SK-N-MC (cell line): ENCODE measurements at regions not wholly inside any gene's neighbourhood (a gene's known extent, or its start where the extent isn't known, plus 50 kb on each side); places are given as distances from the start of the nearest gene placed in this dataset.

Source experiments
- EZH2 ChIP-seq: fragments of 200-600 bp; sonication (generic); IDR thresholded peaks from one replicate; pipeline ENCODE4 v1.6.1; 2017; ENCODE audit warnings: antibody characterized with exemption
- POLR2AphosphoS5 ChIP-seq: IDR thresholded peaks from 2 replicates; pipeline ENCODE4 v1.6.1; 2012; ENCODE audit warnings: mild to moderate bottlenecking, low read depth, low read length, borderline replicate concordance

- TF ChIP-seq POLR2AphosphoS5 = no peak
- no peak for TF ChIP-seq EZH2
Observed at GRCh38 chr7:19491821-19492452, 216.9 kb downstream of the POLR1F start.
